ENCODE measurements at regions not wholly inside any gene's neighbourhood (a gene's known extent, or its start where the extent isn't known, plus 50 kb on each side); places are given as distances from the start of the nearest gene placed in this dataset.

- no peak for TF ChIP-seq CTCF (conservative IDR thresholded peaks at IDR 0.05; ENCODE audit: low read depth, low read length)
- TF ChIP-seq EZH2 (IDR thresholded peaks at IDR 0.05; ENCODE audit: borderline replicate concordance, low read depth, low read length, poor library complexity, severe bottlenecking), result no peak
Observed at GRCh38 chr1:239772446-239772845, 319.2 kb upstream of the FMN2 start.
